Adrenal gland (tissue), 9 donors: ENCODE measurements at regions not wholly inside any gene's neighbourhood (a gene's known extent, or its start where the extent isn't known, plus 50 kb on each side); places are given as distances from the start of the nearest gene placed in this dataset.
"Not testable (repeated sequence)": the region's sequence is repeated elsewhere in the genome, so short reads cannot be mapped to it uniquely, and the experiment has no call there.

Experiments
- DNase-seq, 7 donors: peaks; one replicate each; pipeline ENCODE4 v3.0.0-alpha.2; 2019 to 2020
- H3K27ac ChIP-seq, 5 donors: fragments of 200-600 bp; sonication (generic) in 4 of 5; 1 replicate in 3 of 5; 2 replicates in 2 of 5; pipeline versions ENCODE4 v1.5.1 to v1.8.0; 2016 to 2020; ENCODE audit warnings: mild to moderate bottlenecking in 1 of 5
- H3K27me3 ChIP-seq: fragments of 200-600 bp; 2 replicates; pipeline ENCODE4 v1.8.0; 2021
- H3K36me3 ChIP-seq, 2 donors: fragments of 200-600 bp; replicated peaks in 1 of 2; 1 replicate in 1 of 2; 2 replicates in 1 of 2; pipeline versions ENCODE4 v1.5.1 to v1.8.0; 2018 to 2022
- H3K4me1 ChIP-seq, 2 donors: fragments of 200-600 bp; replicated peaks in 1 of 2; 1 replicate in 1 of 2; 2 replicates in 1 of 2; pipeline versions ENCODE4 v1.5.1 to v1.8.0; 2018 to 2021
- H3K4me3 ChIP-seq, 4 donors: fragments of 200-600 bp; sonication (generic) in 3 of 4; one replicate each; pipeline ENCODE4 v1.5.1; 2016 to 2018
- H3K9me3 ChIP-seq, 3 donors: fragments of 200-600 bp; sonication (generic) in 1 of 3; replicated peaks in 1 of 3; 1 replicate in 2 of 3; 2 replicates in 1 of 3; pipeline versions ENCODE4 v1.5.1 to v1.8.0; 2016 to 2021
- POLR2A ChIP-seq, 2 donors: fragments of 450-650 bp; IDR thresholded peaks; one replicate each; pipeline ENCODE4 v1.6.1; 2017; ENCODE audit warnings: antibody characterized with exemption in 2 of 2, mild to moderate bottlenecking in 2 of 2, moderate library complexity in 1 of 2
- WGBS, 4 donors: extraction: QIAGEN DNeasy Blood & Tissue Kit in 2 of 4; methylation state at CpG; one replicate each; pipeline versions ENCODE4 v1.1.5 to v1.1.7; 2013 to 2017; 5-methylcytosine and 5-hydroxymethylcytosine counted together
- intact Hi-C, 2 donors: fragments of 100-400 bp; cut with DNase I; formaldehyde crosslinking; loops; one replicate each; pipeline versions ENCODE4 v1.14.1 to v1.15.0; 2022 to 2023
- TF ChIP-seq, protein P1 (sequence below), 6 experiments: fragments of 450-650 bp in 4 of 6; fragments of 200-600 bp in 2 of 6; sonication (generic) in 1 of 6; IDR thresholded peaks; 1 replicate in 5 of 6; 2 replicates in 1 of 6; pipeline versions ENCODE4 v1.5.1 to v1.8.0; 2016 to 2021; ENCODE audit warnings: antibody characterized with exemption in 6 of 6, mild to moderate bottlenecking in 2 of 6, moderate library complexity in 1 of 6
- donor health status: healthy with polysubstance abuse.
- donor health status: Bipolar disorder and iron deficiency.
- donor health status: DM: yes; HTN: yes; CAD: no.
- donor health status: DM: no; HTN: no; CAD: no.
- donor health status: DM: no; HTN: no; CAD: no.

DNA sequence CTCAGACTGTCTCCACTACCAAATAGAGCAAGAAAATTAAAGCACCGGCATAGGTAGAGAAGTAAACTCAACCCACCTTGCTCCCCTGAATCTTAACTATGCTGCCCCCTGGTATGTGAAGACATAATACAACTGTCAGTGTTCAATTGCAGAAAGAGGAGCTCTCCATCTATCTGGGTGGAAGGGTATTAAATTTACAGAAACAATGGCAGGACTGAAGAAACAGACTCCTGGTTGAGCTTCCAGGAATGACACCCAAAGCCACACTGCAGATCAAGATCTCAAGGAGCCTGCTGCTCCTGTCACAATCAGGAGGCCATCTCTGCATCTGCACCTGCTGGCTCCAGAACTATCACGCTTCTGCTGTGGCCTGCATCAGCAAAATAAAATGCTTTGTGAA, 132.1 kb upstream of the BMAL1 start:
- intact Hi-C loops: no loop called here
- no peak for TF ChIP-seq POLR2A (IDR thresholded peaks at IDR 0.05)
- TF ChIP-seq, protein P1, sequence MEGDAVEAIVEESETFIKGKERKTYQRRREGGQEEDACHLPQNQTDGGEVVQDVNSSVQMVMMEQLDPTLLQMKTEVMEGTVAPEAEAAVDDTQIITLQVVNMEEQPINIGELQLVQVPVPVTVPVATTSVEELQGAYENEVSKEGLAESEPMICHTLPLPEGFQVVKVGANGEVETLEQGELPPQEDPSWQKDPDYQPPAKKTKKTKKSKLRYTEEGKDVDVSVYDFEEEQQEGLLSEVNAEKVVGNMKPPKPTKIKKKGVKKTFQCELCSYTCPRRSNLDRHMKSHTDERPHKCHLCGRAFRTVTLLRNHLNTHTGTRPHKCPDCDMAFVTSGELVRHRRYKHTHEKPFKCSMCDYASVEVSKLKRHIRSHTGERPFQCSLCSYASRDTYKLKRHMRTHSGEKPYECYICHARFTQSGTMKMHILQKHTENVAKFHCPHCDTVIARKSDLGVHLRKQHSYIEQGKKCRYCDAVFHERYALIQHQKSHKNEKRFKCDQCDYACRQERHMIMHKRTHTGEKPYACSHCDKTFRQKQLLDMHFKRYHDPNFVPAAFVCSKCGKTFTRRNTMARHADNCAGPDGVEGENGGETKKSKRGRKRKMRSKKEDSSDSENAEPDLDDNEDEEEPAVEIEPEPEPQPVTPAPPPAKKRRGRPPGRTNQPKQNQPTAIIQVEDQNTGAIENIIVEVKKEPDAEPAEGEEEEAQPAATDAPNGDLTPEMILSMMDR (IDR thresholded peaks at IDR 0.05): no peak
- H3K4me3 ChIP-seq: no peak overlapping the region
- no peaks in the 10 kb centered on the region for H3K36me3 ChIP-seq
- no peaks in the 10 kb centered on the region for H3K4me1 ChIP-seq
- H3K27ac ChIP-seq: no peak overlapping the region
- 79 to 91% (median 85%) methylated on average over 2 of the region's 2 CpGs for WGBS, 4 donors
- no peak for DNase-seq
- no peaks in the 10 kb centered on the region for H3K9me3 ChIP-seq
- peaks cover under 1% of the 10 kb centered on the region for H3K27me3 ChIP-seq

- no peak for DNase-seq
- H3K4me3 ChIP-seq: no peak overlapping the region
- intact Hi-C loops: no loop called here
- H3K36me3 ChIP-seq: no peaks in the 10 kb centered on the region
- TF ChIP-seq POLR2A (IDR thresholded peaks at IDR 0.05): no peak
- TF ChIP-seq, protein P1 (IDR thresholded peaks at IDR 0.05): no peak
- 73 to 84% (median 82%) methylated on average over 2 of the region's 2 CpGs for WGBS, 4 donors
- no peaks in the 10 kb centered on the region for H3K4me1 ChIP-seq
- H3K9me3 ChIP-seq: peaks cover 0 to 4% (median 0%) of the 10 kb centered on the region in 3 donors
- H3K27ac ChIP-seq: no peak overlapping the region
- peaks cover 3% of the 10 kb centered on the region for H3K27me3 ChIP-seq
Measured at GRCh38 chr11:13149991-13150390, 127.6 kb upstream of the BMAL1 start.

GRCh38 chr11:13150487-13150886, 127.1 kb upstream of the BMAL1 start:
- Histone ChIP-seq H3K36me3 (no peaks in the 10 kb centered on the region), H3K4me1 (no peaks in the 10 kb centered on the region), H3K9me3 (peaks cover 0 to 4% (median 0%) of the 10 kb centered on the region in 3 donors), H3K27me3 (peaks cover 3% of the 10 kb centered on the region), H3K27ac (no peak overlapping the region), H3K4me3 (no peak overlapping the region)
- no peak for TF ChIP-seq POLR2A (IDR thresholded peaks at IDR 0.05)
- intact Hi-C loops: no loop called here
- WGBS, 4 donors: 66 to 81% (median 75%) methylated on average over 5 of the region's 5 CpGs
- no peak for DNase-seq

DNA sequence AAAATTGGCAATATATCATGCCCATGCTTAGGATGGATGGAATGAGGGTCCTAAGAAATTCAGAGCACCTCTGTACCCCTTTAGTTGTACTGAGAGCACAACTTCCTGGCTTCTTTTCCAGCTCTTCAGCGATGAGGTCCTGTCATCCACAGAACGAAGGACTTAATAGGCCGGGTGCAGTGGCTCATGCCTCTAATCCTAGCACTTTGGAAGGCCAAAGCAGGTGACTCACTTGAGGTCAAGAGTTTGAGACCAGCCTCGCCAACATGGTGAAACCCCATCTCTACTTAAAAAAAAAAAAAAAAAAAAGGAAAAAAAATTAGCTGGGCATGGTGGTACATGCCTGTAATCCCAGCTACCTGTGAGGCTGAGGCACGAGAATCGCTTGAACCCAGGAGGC, 125.3 kb upstream of the BMAL1 start:
- H3K36me3 ChIP-seq: no peaks in the 10 kb centered on the region
- intact Hi-C loops: no loop called here
- 68 to 80% (median 72%) methylated on average over 6 of the region's 6 CpGs for WGBS, 4 donors
- peaks cover 0 to 4% (median 0%) of the 10 kb centered on the region in 3 donors for H3K9me3 ChIP-seq
- no peak for TF ChIP-seq POLR2A (IDR thresholded peaks at IDR 0.05)
- TF ChIP-seq, protein P1 (IDR thresholded peaks at IDR 0.05): no peak
- DNase-seq: no peak
- peaks cover 3% of the 10 kb centered on the region for H3K27me3 ChIP-seq
- H3K4me1 ChIP-seq: no peaks in the 10 kb centered on the region
- H3K27ac ChIP-seq: no peak overlapping the region
- H3K4me3 ChIP-seq: no peak overlapping the region

- no peak for TF ChIP-seq POLR2A (IDR thresholded peaks at IDR 0.05)
- TF ChIP-seq, protein P1 (IDR thresholded peaks at IDR 0.05): peak in 2 of 6 experiments; percentile 34 to 37
- intact Hi-C loops: no loop called here
Measured at GRCh38 chr11:13152736-13153541, 124.7 kb upstream of the BMAL1 start.

GRCh38 chr11:13154374-13154773, 123.2 kb upstream of the BMAL1 start:
- WGBS, 4 donors: 72 to 94% (median 86%) methylated on average over 1 of the region's 1 CpG
- H3K4me3 ChIP-seq, DNase-seq, intact Hi-C loops, H3K4me1 ChIP-seq, H3K9me3 ChIP-seq, H3K27ac ChIP-seq, H3K27me3 ChIP-seq, H3K36me3 ChIP-seq: not testable (repeated sequence)

More at GRCh38 chr11:13152736-13153541, 124.7 kb upstream of the BMAL1 start:
- H3K4me3 ChIP-seq: no peak overlapping the region
- no peak for DNase-seq
- H3K27me3 ChIP-seq: peaks cover 3% of the 10 kb centered on the region
- no peaks in the 10 kb centered on the region for H3K36me3 ChIP-seq
- no peak overlapping the region for H3K27ac ChIP-seq
- 16 to 41% (median 31%) methylated on average over 2 of the region's 2 CpGs for WGBS, 4 donors
- H3K4me1 ChIP-seq: no peaks in the 10 kb centered on the region
- peaks cover 0 to 4% (median 0%) of the 10 kb centered on the region in 3 donors for H3K9me3 ChIP-seq
